Thoracic aorta (tissue), 2 donors: ENCODE measurements at regions not wholly inside any gene's neighbourhood (a gene's known extent, or its start where the extent isn't known, plus 50 kb on each side); places are given as distances from the start of the nearest gene placed in this dataset.
A peak's percentile ranks its signal among the peaks of the same experiment; 100 is the strongest.
"Not testable (repeated sequence)": the region's sequence is repeated elsewhere in the genome, so short reads cannot be mapped to it uniquely, and the experiment has no call there.

Experiments
- ATAC-seq: fragments of 150-250 bp; one replicate; pipeline ENCODE4 v1.8.0; 2017; ENCODE audit warnings: low read depth; ENCODE audit not compliant: insufficient number of reproducible peaks, low FRiP score
- DNase-seq: peaks from one replicate; pipeline ENCODE4 v3.0.0-alpha.2; 2020; ENCODE audit warnings: low spot score
- H3K27ac ChIP-seq, 2 donors: fragments of 200-600 bp; sonication (generic); 1 replicate in 1 of 2; 2 replicates in 1 of 2; pipeline ENCODE4 v1.5.1; 2016; ENCODE audit warnings: mild to moderate bottlenecking in 2 of 2, moderate library complexity in 2 of 2
- H3K27me3 ChIP-seq: fragments of 200-600 bp; sonication (generic); replicated peaks from 2 replicates; pipeline ENCODE4 v1.6.0; 2016; ENCODE audit warnings: mild to moderate bottlenecking; ENCODE audit not compliant: insufficient read depth
- H3K36me3 ChIP-seq: fragments of 200-600 bp; sonication (generic); one replicate; pipeline ENCODE4 v1.5.1; 2016
- H3K4me1 ChIP-seq, 2 donors: fragments of 200-600 bp; sonication (generic); 1 replicate in 1 of 2; 2 replicates in 1 of 2; pipeline versions ENCODE4 v1.5.1 to v1.6.0; 2016; ENCODE audit warnings: low read depth in 2 of 2, mild to moderate bottlenecking in 1 of 2; ENCODE audit not compliant: control insufficient read depth in 1 of 2
- H3K4me3 ChIP-seq: fragments of 200-600 bp; sonication (generic); 2 replicates; pipeline ENCODE4 v1.5.1; 2016; ENCODE audit warnings: mild to moderate bottlenecking
- H3K9me3 ChIP-seq: fragments of 200-600 bp; sonication (generic); 2 replicates; pipeline ENCODE4 v1.5.1; 2016

DNA sequence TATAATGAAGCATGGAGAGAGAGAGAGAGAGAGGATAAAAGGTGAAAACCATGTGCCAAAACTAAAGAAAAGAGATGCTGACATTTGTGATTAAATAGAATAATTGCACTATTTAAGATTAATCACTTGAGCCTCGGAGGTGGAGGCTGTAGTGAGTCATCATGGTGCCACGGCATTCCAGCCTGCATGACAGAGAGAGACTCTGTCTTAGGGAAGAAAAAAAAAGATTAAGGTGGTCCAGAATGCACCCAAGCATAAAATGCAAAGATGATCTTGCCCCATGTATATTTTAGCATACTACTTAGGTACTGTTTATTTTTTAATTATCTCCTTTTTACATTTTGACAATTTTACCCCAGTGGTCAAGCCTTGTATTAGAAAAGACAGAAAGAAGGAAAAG is 742.5 kb downstream of the SPATA31A1 start:
- H3K27ac ChIP-seq, H3K27me3 ChIP-seq, H3K4me1 ChIP-seq, H3K36me3 ChIP-seq, DNase-seq, H3K9me3 ChIP-seq, H3K4me3 ChIP-seq, ATAC-seq: not testable (repeated sequence)

DNA sequence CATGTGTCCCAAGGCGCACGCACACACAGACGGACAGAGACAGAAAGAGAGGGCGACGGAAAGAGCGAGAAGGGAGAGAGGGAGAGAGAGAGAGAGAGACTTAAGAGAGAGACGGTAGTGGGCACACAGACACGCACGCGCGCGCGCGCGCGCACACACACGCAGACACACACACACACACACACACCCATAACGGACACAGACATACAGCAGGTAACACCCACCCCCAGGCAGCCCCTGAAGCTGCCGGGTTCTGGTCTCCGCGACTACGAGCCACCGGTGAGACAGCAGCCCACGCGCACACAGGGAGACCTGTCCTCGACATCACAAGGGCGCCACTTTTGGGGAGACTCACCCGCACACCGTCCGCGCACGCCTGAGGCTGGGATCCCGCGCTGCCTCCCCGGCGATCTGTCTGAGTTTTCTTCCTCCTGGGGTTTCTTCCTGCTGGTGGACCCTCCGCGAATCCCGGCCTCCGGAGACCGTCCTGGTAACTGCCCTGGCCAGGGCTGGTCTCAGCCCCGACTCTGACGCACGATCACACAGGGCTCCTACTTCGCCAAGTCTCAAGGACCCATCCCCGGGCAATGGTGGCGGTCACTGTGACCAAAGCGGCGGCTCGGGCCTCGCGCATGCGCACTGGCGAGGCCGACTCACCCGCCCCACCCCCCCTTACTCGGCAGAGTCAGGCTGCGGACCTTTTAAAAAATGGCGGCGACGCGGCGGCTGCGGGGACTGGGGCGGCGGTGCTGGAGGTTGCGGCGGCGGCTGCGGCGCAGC is 750.7 kb downstream of the SPATA31A1 start:
- peak overlapping the region in 1 of 2 donors; percentile 38 for H3K27ac ChIP-seq
- not testable (repeated sequence) for ATAC-seq
- H3K4me3 ChIP-seq = peak overlapping the region; percentile 70

DNA sequence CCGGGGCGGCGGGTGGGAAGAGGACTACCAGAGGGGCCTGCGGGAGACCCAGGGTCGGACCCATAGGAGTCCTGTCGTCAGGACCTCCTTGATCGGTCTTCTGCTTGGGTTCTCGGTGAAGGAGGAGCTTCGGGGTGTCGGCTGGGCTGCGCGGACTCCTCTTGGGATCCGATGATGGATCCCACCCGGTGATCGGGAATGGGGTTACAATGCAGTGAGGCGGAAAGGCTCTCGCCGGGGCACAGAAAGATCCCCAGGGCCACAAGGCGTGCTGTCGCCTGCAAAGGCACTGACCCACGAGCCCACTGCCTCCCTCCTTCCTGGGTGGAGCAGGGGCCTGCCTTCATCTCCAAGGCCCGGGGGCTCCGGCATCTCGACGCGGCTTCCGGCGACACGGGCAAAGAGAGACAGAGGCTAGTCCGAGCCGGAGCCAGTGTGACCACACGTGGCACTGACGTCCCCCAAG is 751.3 kb downstream of the SPATA31A1 start:
- H3K27ac ChIP-seq, DNase-seq, ATAC-seq, H3K27me3 ChIP-seq, H3K4me1 ChIP-seq, H3K9me3 ChIP-seq, H3K36me3 ChIP-seq: not testable (repeated sequence)
- H3K4me3 ChIP-seq = peak overlapping the region; percentile 45

More for the DNA sequence above, 750.7 kb downstream of the SPATA31A1 start:
- DNase-seq, H3K4me1 ChIP-seq, H3K36me3 ChIP-seq, H3K9me3 ChIP-seq, H3K27me3 ChIP-seq: not testable (repeated sequence)

GRCh38 chr9:40107251-40107650 is 751.8 kb downstream of the SPATA31A1 start:
- H3K36me3 ChIP-seq, H3K9me3 ChIP-seq, DNase-seq, ATAC-seq, H3K4me1 ChIP-seq, H3K27ac ChIP-seq, H3K27me3 ChIP-seq: not testable (repeated sequence)
- H3K4me3 ChIP-seq = peak overlapping the region; percentile 45

DNA sequence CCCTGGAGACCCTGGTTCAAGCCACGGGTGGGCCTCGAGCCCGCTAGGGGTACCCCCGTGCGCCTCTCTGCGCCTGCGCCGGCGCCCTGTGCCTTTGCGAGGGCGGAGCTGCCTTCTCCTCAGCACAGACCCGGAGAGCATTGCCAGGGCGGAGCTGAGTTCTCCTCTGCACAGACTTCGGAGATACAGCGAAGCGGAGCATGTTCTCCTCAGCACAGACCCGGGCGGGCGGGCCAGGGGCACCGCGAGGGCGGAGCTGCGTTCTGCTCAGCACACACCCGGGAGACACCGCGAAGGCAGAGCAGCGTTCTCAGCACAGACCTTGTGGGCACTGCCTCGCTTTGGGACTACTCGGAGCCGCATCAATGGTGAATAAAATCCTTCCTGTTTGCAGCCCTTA is 753.0 kb downstream of the SPATA31A1 start:
- not testable (repeated sequence) for H3K27ac ChIP-seq, H3K4me3 ChIP-seq, H3K27me3 ChIP-seq, DNase-seq, H3K9me3 ChIP-seq, H3K36me3 ChIP-seq, ATAC-seq, H3K4me1 ChIP-seq

DNA sequence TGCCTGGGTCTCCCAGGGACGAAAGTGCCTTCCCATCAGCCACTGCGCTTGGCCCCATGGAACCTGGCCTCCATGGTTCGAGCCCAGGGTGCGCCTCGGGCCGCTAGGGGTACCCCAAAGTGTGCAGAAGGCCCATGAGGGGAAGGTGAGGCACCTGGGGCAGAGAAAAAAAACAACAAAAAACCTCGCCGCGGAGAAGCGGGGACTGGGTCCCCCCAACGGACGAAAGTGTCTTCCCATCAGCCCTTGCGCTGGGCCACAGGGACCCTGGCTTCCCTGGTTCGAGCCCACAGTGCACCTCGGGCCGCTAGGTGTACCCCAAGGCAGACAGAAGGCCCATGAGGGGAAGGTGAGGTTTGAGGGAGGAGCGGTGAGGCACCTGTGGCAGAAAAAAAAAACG is 755.3 kb downstream of the SPATA31A1 start:
- not testable (repeated sequence) for H3K27me3 ChIP-seq, H3K4me1 ChIP-seq, DNase-seq, ATAC-seq, H3K9me3 ChIP-seq, H3K4me3 ChIP-seq, H3K36me3 ChIP-seq, H3K27ac ChIP-seq

GRCh38 chr9:40111571-40111970 is 756.1 kb downstream of the SPATA31A1 start:
- H3K36me3 ChIP-seq, H3K27me3 ChIP-seq, H3K27ac ChIP-seq, H3K9me3 ChIP-seq, DNase-seq, ATAC-seq, H3K4me1 ChIP-seq, H3K4me3 ChIP-seq: not testable (repeated sequence)

DNA sequence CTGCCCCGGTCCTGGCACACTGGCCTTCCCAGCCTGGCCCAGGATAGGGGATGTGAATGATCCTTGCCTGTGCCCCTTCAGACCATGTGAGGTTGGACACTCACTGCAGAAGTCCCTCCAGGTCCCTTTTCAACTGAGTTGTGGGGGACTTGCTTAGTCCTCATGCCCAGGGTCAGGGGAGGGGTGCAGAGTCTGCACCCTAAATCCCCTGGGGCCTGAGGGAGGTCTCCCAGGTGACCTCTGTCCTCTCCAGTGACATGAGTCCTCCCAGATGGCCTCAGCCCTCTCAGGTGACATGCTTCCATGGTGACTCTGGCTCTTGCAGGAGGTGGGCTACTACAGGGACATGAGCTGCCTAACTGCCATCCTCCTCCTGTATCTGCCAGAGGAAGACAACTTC is 775.1 kb downstream of the SPATA31A1 start:
- DNase-seq, H3K27ac ChIP-seq, ATAC-seq, H3K36me3 ChIP-seq, H3K4me1 ChIP-seq, H3K27me3 ChIP-seq, H3K4me3 ChIP-seq, H3K9me3 ChIP-seq: not testable (repeated sequence)

DNA sequence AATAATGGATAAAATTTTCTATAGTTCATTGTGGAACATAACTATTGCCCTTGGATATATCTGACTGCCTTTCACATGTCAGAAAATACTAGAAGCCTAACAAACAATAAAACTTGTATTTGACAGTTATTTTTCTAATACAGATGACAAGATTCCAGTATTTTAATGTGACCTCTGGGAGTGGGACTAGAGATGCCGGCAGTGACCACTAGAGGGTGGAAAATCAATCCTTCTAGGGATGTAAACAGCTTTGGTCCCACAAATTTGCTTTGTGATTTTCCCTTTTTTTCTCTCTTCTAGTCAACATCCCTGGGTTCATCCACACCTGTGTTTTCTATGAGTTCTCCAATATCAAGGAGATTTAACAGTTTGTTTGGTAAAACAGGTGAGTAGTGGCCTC is 813.7 kb downstream of the SPATA31A1 start:
- DNase-seq, H3K9me3 ChIP-seq, H3K27me3 ChIP-seq, H3K4me1 ChIP-seq, H3K36me3 ChIP-seq, ATAC-seq, H3K4me3 ChIP-seq, H3K27ac ChIP-seq: not testable (repeated sequence)

GRCh38 chr9:40173316-40173715 is 817.8 kb downstream of the SPATA31A1 start:
- not testable (repeated sequence) for H3K9me3 ChIP-seq, H3K27me3 ChIP-seq, DNase-seq, H3K36me3 ChIP-seq, H3K4me3 ChIP-seq, H3K4me1 ChIP-seq, H3K27ac ChIP-seq, ATAC-seq

DNA sequence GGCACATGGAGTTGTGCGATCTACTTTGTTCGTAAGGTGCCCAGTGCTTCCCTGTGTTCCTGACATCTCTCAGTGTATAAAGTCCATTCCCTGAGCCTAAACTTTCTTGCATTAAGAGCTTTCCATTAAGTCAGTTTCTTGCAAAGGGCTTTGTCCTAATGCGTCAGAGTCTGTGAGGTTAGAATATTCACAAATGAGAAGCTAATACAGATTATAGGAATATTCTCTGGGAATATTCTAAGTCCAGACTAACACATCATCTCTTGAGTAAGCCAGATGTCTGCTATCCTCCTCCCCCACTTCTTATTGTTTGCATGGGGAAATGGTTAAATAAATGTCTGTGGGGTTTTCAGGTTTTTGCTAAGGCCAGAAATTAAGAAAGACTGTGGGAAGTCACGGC is 818.6 kb downstream of the SPATA31A1 start:
- H3K27ac ChIP-seq, DNase-seq, ATAC-seq, H3K4me3 ChIP-seq, H3K36me3 ChIP-seq, H3K9me3 ChIP-seq, H3K4me1 ChIP-seq, H3K27me3 ChIP-seq: not testable (repeated sequence)

DNA sequence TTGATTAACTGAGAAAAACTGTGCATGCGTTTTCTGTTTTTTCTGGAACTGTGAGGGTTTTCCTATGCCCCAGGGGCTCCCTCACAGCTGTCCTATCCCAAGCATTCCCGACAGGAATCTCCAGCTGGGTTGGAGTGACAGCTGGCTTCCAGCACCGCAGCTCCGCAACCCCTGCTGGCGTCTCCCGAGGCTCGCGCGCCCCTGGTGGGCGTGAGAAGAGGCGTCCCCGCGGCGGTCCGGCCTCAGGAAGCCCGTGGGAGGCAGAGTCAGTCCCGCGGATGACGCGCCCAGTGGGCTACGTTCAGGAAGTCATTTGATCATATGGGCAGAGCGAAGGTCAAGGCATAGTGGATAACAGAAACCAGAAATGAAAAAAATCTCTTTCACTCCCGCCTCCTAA is 821.9 kb downstream of the SPATA31A1 start:
- H3K27me3 ChIP-seq, DNase-seq: not testable (repeated sequence)

GRCh38 chr9:40191403-40191802 is 835.9 kb downstream of the SPATA31A1 start:
- H3K27me3 ChIP-seq, H3K36me3 ChIP-seq, ATAC-seq, H3K9me3 ChIP-seq, H3K27ac ChIP-seq, DNase-seq, H3K4me1 ChIP-seq, H3K4me3 ChIP-seq: not testable (repeated sequence)

More for the DNA sequence above, 821.9 kb downstream of the SPATA31A1 start:
- H3K4me3 ChIP-seq, H3K9me3 ChIP-seq, H3K27ac ChIP-seq, H3K4me1 ChIP-seq, ATAC-seq, H3K36me3 ChIP-seq: not testable (repeated sequence)
